GM21528 (cell line): ENCODE measurements at regions not wholly inside any gene's neighbourhood (a gene's known extent, or its start where the extent isn't known, plus 50 kb on each side); places are given as distances from the start of the nearest gene placed in this dataset.
"Not testable (repeated sequence)": the region's sequence is repeated elsewhere in the genome, so short reads cannot be mapped to it uniquely, and the experiment has no call there.

Experiments used
- ATAC-seq: cut with Tn5 transposase; IDR thresholded peaks from one replicate; pipeline ENCODE4 v1.9.1; 2021; ENCODE audit warnings: mild to moderate bottlenecking, moderate library complexity; ENCODE audit not compliant: unreplicated experiment, low FRiP score

DNA sequence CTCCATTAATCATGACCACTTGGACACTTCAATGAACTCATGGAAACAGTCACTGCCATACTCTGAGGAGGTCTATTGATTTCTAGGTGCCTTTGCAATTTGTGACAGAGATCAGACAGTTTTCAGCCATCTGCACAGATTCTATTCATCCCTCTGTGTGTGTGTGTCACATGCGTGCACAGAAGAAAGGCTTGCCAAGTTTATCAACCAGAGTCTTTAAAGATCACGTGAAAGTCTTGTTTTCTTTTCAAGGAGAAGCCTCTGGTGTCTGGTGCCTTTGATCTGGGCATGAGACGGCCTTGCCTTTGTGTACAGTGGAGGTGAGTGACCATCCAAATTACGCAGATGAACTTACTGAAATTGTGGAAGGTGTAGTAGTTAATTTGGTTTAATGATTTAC is 164.2 kb downstream of the VAPA start:
- no peak for ATAC-seq

- no peak for ATAC-seq
Measured at GRCh38 chr18:10080372-10080771, 166.6 kb downstream of the VAPA start.

GRCh38 chr18:10081492-10081891 is 167.7 kb downstream of the VAPA start:
- ATAC-seq = no peak

- ATAC-seq = no peak
Measured at GRCh38 chr18:10085416-10085815, 171.6 kb downstream of the VAPA start.

DNA sequence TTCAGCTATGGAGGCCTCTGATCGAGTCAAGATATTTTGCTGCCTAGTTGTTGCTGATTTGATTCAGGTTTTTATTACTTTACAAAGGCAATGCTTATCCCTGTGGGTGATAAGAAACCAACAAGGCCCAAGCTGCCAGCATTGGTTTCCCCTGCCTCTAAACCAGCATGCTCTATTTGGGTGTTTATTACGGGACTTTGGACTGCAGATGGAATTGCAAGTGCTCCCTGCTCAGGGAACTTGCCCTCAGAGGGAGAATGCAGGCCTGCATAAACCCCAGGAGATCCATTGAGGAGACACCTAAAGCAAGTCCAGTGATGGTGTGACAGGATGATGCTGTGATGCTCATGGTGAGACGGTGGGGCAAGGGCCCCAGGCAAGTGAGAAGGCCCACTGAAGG is 172.1 kb downstream of the VAPA start:
- no peak for ATAC-seq

DNA sequence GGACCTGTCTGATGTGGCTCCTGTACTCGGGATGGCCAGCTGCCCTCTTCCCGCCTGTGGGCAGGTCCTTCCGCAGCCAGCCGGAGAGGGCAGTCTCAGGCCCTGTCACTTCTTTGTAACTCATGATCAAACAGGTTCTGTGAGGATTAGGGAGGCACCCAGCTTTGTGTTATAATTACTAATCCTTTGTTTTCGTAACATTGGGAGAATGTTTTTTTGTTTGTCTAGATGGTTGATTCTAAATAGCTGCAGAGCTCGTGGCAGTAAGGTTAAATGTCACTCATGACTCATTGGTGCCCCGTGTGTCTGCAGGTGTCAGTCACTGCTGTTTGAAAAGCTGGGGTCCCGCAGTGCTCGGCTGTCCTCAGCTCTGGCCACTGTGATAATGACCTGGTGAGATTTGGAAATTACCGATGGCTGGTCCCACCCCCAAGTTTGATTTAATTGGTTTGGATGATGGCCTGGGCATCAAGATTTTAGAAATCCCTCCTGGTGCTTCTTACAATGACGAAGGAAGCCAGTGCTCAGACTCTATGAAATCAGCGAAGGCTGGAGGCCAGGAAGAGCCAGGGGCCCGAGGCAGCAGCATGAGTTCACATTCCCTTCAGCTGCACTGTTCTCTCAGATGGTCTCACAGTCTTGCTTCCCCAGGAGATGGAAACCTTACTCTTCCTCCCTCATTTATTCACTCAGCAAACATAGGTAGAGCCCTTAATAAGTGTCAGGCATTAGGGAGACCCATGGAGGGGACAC is 172.8 kb downstream of the VAPA start:
- ATAC-seq = no peak

DNA sequence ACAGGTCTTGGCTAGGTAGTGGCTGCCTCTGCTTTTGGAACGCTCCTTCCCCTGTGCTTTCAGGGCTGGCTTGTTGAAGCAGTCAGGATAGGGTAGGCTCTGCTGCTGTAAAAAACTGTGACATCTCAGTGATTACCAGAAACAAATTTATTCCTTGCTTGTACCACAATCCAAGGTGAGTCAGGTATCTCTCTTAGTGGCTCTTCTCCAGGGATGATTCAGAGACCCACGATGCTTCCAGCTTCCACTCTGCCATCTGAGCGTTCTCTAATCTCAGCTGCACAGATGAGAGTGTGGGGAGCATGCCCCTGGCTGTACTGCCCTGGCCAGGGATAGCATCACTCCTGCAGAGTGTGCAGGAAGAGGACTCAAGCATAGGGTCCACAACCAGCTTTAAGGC is 174.9 kb downstream of the VAPA start:
- no peak for ATAC-seq

DNA sequence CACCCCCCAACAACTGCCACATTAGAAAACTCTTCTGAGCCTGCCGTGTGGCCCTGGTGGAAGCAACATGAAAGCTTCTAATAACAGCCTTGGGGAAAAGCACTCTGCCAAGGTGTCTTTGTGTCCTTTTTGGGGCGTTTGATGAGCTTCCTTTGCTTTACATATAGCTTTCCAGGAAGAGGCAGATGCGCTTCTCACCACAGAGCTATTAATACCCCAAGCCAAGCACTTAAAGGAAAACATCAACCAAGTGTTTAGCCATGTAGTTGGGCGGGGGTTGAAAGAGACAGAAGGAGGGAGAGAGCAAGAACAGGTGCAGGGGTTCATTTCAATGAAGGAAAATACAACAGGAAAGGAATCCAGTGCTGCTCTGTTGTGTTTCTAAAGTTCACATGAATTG is 176.1 kb downstream of the VAPA start:
- ATAC-seq = no peak

- ATAC-seq = no peak
Measured at GRCh38 chr18:10090668-10091067, 176.9 kb downstream of the VAPA start.

- ATAC-seq = no peak
Measured at GRCh38 chr18:10093445-10093844, 179.6 kb downstream of the VAPA start.

GRCh38 chr18:10094154-10094553 is 180.3 kb downstream of the VAPA start:
- no peak for ATAC-seq

GRCh38 chr18:10094655-10095054 is 180.8 kb downstream of the VAPA start:
- no peak for ATAC-seq

DNA sequence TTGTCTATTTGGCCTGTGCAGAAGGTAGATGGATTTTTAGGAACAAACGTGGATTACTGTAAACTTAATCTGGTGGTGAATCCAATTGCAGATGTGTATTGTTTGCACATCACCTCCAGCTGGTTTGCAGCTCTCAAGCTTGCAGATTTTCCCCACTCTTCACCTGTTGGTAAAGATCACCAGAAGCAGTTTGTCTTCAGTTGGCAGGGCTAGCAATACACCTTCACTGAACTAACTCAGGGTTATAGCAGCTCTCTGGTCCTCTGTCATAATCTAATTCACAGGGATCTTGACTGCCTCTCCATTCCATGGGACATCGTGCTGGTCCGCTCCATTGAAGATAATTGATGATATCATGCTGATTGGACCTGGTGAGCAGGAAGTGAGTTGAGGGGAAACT is 181.5 kb downstream of the VAPA start:
- ATAC-seq = no peak

- ATAC-seq = no peak
Measured at GRCh38 chr18:10099539-10100140, 185.8 kb downstream of the VAPA start.

GRCh38 chr18:10100196-10100595 is 186.4 kb downstream of the VAPA start:
- no peak for ATAC-seq

- no peak for ATAC-seq
Measured at GRCh38 chr18:10100941-10101701, 187.3 kb downstream of the VAPA start.

DNA sequence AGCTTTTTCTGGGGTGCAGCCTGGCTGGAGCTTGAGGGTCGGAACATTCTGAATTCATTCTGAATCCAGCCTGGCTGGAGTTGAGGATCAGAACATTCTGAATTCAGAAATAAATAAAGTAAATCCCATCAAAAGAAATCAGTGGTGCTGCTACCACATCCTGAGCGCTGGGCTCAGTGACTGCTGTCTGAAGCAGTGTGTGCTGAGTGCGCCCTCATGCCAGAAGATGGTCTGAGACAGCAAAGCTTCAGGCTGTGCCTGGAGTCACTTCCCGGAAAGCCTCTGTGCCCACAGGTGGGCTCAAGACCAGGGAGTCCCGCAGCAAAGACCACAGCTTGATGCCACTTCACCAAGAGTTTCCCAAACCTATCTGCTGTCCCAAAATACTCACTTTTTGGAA is 187.9 kb downstream of the VAPA start:
- ATAC-seq = no peak

- not testable (repeated sequence) for ATAC-seq
Measured at GRCh38 chr18:10105118-10105517, 191.3 kb downstream of the VAPA start.

- ATAC-seq = no peak
Measured at GRCh38 chr18:10111191-10111590, 197.4 kb downstream of the VAPA start.

GRCh38 chr18:10111944-10112343 is 198.1 kb downstream of the VAPA start:
- ATAC-seq = no peak

DNA sequence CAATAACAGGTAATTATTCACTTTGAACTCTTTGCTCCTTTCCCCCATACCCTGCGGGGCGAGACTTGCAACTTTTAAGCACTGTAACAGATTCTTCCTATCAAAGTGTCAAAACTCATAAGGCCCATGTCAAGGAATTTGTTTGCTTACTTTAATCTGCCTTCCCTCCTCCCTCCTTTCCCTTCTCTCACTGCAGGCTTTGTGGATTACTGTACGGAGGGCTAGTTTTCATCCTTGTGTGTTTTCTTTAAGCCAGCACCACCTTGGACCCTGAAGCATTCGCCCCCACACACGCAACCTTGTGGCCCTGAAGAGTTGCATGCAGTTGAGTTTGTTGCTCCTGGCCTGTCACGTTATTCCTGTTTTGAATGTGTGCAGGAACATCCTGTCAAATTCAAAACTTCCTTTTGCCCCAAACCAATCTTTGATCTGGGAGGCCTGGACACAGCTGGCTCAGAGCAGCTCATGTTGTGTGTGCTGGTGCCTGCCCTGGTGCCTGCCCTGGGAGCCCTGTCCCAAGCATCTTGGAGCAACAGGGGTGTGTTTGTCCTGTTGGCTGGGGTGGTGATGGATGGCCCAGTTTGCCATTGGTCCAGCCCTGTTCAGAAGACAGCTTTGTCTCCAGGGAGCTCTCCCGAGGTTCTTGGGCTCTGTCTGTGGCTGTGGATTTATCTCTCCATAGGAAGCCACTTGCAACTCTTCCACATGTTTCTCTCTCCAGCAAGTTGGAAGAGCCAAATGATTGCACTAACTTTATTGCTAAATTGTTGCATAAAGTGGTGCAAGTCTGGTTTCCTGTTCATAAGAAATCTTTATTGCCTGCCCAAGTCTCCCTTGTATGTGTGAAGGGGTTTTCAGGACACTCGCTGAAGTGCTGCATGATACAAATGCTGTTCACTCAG is 199.6 kb downstream of the VAPA start:
- ATAC-seq = no peak
